ENCODE measurements at regions not wholly inside any gene's neighbourhood (a gene's known extent, or its start where the extent isn't known, plus 50 kb on each side); places are given as distances from the start of the nearest gene placed in this dataset.
"Not testable (repeated sequence)": the region's sequence is repeated elsewhere in the genome, so short reads cannot be mapped to it uniquely, and the experiment has no call there.

GRCh38 chr21:9820579-9820978 is 700.8 kb upstream of the TPTE start:
- H3K9me3 ChIP-seq; H3K36me3 ChIP-seq; H3K4me1 ChIP-seq; H3K27ac ChIP-seq; H3K4me3 ChIP-seq (replicated peaks in 1 of 3); intact Hi-C loops (cut with DNase I); H3K27me3 ChIP-seq; DNase-seq: not testable (repeated sequence)
- WGBS, 2 donors: 76 to 82% methylated on average over 10 to 11 of the region's 20 CpGs

DNA sequence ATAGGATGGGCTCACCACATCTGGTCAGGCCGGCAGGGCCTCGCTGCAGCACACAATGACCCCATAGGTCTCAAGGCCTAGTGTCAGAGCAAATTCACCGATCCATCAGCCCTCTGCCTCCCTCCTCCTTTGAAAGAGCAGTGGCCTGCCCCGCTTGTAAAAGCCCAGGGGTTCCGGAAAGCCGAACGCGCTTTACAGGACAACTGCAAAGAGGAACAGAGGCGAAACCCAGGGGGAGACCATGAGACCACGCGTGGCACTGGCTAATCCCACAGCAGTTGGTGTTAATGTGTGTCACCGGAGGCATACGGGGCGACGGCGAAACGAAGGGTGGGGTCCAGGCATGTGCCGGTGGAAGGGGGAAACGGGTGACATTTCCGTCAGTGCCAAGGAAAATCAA is 699.9 kb upstream of the TPTE start:
- H3K9me3 ChIP-seq; intact Hi-C loops (cut with DNase I); H3K4me1 ChIP-seq; H3K36me3 ChIP-seq; H3K27ac ChIP-seq; H3K4me3 ChIP-seq (replicated peaks in 1 of 3); DNase-seq; H3K27me3 ChIP-seq: not testable (repeated sequence)
- 71 to 72% methylated on average over 19 to 20 of the region's 20 CpGs for WGBS, 2 donors

GRCh38 chr21:9822093-9822820 is 699.1 kb upstream of the TPTE start:
- H3K36me3 ChIP-seq; intact Hi-C loops (cut with DNase I); H3K4me1 ChIP-seq; H3K27ac ChIP-seq; H3K9me3 ChIP-seq; DNase-seq; H3K4me3 ChIP-seq (replicated peaks in 1 of 3); H3K27me3 ChIP-seq: not testable (repeated sequence)
- 77% methylated on average over 23 of the region's 49 CpGs; no CpG with 5 or more reads in 1 of the 2 donors for WGBS, 2 donors

GRCh38 chr21:9823197-9824157 is 697.9 kb upstream of the TPTE start:
- not testable (repeated sequence) for H3K27ac ChIP-seq

DNA sequence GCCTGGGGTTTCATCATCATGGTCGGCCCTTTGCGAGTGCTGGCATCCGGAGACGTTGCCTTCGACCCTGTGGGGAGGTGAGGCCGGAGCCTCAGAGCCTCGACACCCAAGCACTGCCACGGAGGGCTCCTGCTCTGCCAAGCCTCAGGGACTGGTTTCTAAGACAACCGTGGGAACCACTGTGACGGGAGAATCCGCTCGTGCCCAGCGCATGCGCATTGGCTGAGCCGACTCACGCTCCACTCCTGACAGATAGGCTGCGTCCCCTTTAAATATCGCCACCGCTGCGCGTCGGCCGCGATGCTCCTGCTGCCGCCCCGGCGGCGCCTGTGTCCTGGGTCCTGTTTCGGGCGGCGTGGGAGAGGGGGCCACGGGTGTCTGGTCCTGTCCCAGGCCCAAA is 690.6 kb upstream of the TPTE start:
- no CpG with 5 or more reads among the region's 32 CpGs for WGBS, 2 donors
- H3K27me3 ChIP-seq; H3K4me3 ChIP-seq (replicated peaks in 1 of 3); intact Hi-C loops (cut with DNase I); H3K4me1 ChIP-seq; H3K36me3 ChIP-seq; DNase-seq; H3K27ac ChIP-seq; H3K9me3 ChIP-seq: not testable (repeated sequence)

More at GRCh38 chr21:9823197-9824157, 697.9 kb upstream of the TPTE start:
- 82 to 83% methylated on average over 39 to 51 of the region's 65 CpGs for WGBS, 2 donors
- H3K4me1 ChIP-seq; H3K9me3 ChIP-seq; intact Hi-C loops (cut with DNase I); H3K36me3 ChIP-seq; H3K4me3 ChIP-seq (replicated peaks in 1 of 3); H3K27me3 ChIP-seq: not testable (repeated sequence)
- peak; percentile 21 to 22 for DNase-seq

- H3K4me1 ChIP-seq; DNase-seq; H3K36me3 ChIP-seq; H3K27ac ChIP-seq; H3K27me3 ChIP-seq; H3K9me3 ChIP-seq; intact Hi-C loops (cut with DNase I); H3K4me3 ChIP-seq (replicated peaks in 1 of 3): not testable (repeated sequence)
- 75 to 77% methylated on average over 13 to 15 of the region's 18 CpGs for WGBS, 2 donors
Measured at GRCh38 chr21:9832751-9833150, 688.6 kb upstream of the TPTE start.

GRCh38 chr21:9836547-9836946 is 684.8 kb upstream of the TPTE start:
- H3K27me3 ChIP-seq; H3K4me1 ChIP-seq; DNase-seq; intact Hi-C loops (cut with DNase I); H3K27ac ChIP-seq; H3K9me3 ChIP-seq; H3K4me3 ChIP-seq (replicated peaks in 1 of 3); H3K36me3 ChIP-seq: not testable (repeated sequence)
- WGBS, 2 donors: 64 to 86% methylated on average over 8 to 10 of the region's 33 CpGs

DNA sequence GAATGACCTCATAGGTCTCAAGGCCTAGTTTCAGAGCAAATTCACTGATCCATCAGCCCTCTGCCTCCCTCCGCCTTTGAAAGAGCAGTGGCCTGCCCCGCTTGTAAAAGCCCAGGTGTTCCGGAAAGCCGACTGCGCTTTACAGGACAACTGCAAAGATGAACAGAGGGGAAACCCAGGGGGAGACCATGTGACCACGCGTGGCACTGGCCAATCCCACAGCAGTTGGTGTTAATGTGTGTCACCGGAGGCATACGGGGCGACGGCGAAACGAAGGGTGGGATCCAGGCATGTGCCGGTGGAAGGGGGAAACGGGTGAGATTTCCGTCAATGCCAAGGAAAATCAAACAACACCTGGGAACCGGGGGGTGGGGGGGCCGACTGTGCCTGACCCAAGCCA is 684.4 kb upstream of the TPTE start:
- not testable (repeated sequence) for DNase-seq, H3K36me3 ChIP-seq
- WGBS, 2 donors: 82% methylated on average over 18 of the region's 18 CpGs

GRCh38 chr21:9837526-9837925 is 683.9 kb upstream of the TPTE start:
- DNase-seq: not testable (repeated sequence)

More for the DNA sequence above, 684.4 kb upstream of the TPTE start:
- H3K27ac ChIP-seq; H3K4me3 ChIP-seq (replicated peaks in 1 of 3); H3K4me1 ChIP-seq; H3K9me3 ChIP-seq; intact Hi-C loops (cut with DNase I); H3K27me3 ChIP-seq: not testable (repeated sequence)

More at GRCh38 chr21:9837526-9837925, 683.9 kb upstream of the TPTE start:
- H3K9me3 ChIP-seq; H3K4me3 ChIP-seq (replicated peaks in 1 of 3); H3K36me3 ChIP-seq; H3K27ac ChIP-seq; intact Hi-C loops (cut with DNase I); H3K4me1 ChIP-seq; H3K27me3 ChIP-seq: not testable (repeated sequence)
- WGBS, 2 donors: 73 to 74% methylated on average over 20 to 21 of the region's 21 CpGs

All from thyroid gland (tissue), 4 donors.